Gastrocnemius medialis (tissue), 4 donors: ENCODE measurements at regions not wholly inside any gene's neighbourhood (a gene's known extent, or its start where the extent isn't known, plus 50 kb on each side); places are given as distances from the start of the nearest gene placed in this dataset.

Source experiments
- ATAC-seq, 2 donors: fragments of 150-250 bp; one replicate each; pipeline ENCODE4 v1.9.1; 2016
- DNase-seq, 2 donors: peaks; one replicate each; pipeline ENCODE4 v3.0.0-alpha.2; 2019
- H3K27ac ChIP-seq, 4 donors: fragments of 200-600 bp; sonication (generic); 1 replicate in 1 of 4; 2 replicates in 3 of 4; pipeline ENCODE4 v1.5.1; 2016 to 2018; ENCODE audit warnings: mild to moderate bottlenecking in 2 of 4, moderate library complexity in 1 of 4
- H3K27me3 ChIP-seq, 3 donors: fragments of 200-600 bp; sonication (generic) in 2 of 3; 1 replicate in 1 of 3; 2 replicates in 2 of 3; pipeline versions ENCODE4 v1.5.1 to v1.6.0; 2016 to 2019; ENCODE audit warnings: mild to moderate bottlenecking in 1 of 3, moderate library complexity in 1 of 3
- H3K36me3 ChIP-seq, 2 donors: fragments of 200-600 bp; sonication (generic) in 1 of 2; one replicate each; pipeline ENCODE4 v1.5.1; 2017 to 2018
- H3K4me1 ChIP-seq, 2 donors: fragments of 200-600 bp; sonication (generic) in 1 of 2; one replicate each; pipeline ENCODE4 v1.5.1; 2016 to 2017; ENCODE audit warnings: mild to moderate bottlenecking in 2 of 2
- H3K4me3 ChIP-seq, 4 donors: fragments of 200-600 bp; sonication (generic) in 3 of 4; 1 replicate in 1 of 4; 2 replicates in 3 of 4; pipeline ENCODE4 v1.5.1; 2016 to 2019; ENCODE audit warnings: mild to moderate bottlenecking in 2 of 4
- H3K9me3 ChIP-seq, 3 donors: fragments of 200-600 bp; sonication (generic) in 2 of 3; 1 replicate in 1 of 3; 2 replicates in 2 of 3; pipeline ENCODE4 v1.5.1; 2016 to 2019
- POLR2A ChIP-seq, 2 donors: fragments of 450-650 bp; IDR thresholded peaks; one replicate each; pipeline ENCODE4 v1.6.1; 2017; ENCODE audit warnings: antibody characterized with exemption in 2 of 2, mild to moderate bottlenecking in 2 of 2, moderate library complexity in 2 of 2
- in situ Hi-C, 4 donors: fragments of 200-750 bp; cut with MboI; loops; one replicate each; pipeline versions ENCODE4 v1.15.0 to v1.8.0; 2017; ENCODE audit warnings: low sequenced_read_pairs in 4 of 4
- intact Hi-C: fragments of 100-400 bp; cut with DNase I; formaldehyde crosslinking; loops from one replicate; pipeline ENCODE4 v1.15.1; 2023; ENCODE audit warnings: low total_unique reads
- TF ChIP-seq, protein P1 (sequence below), 5 experiments: fragments of 450-650 bp in 3 of 5; fragments of 200-600 bp in 2 of 5; sonication (generic) in 2 of 5; IDR thresholded peaks in 4 of 5; conservative IDR thresholded peaks in 1 of 5; 1 replicate in 4 of 5; 2 replicates in 1 of 5; pipeline ENCODE4 v1.5.1; 2016 to 2019; ENCODE audit warnings: antibody characterized with exemption in 5 of 5, mild to moderate bottlenecking in 3 of 5, moderate library complexity in 3 of 5

DNA sequence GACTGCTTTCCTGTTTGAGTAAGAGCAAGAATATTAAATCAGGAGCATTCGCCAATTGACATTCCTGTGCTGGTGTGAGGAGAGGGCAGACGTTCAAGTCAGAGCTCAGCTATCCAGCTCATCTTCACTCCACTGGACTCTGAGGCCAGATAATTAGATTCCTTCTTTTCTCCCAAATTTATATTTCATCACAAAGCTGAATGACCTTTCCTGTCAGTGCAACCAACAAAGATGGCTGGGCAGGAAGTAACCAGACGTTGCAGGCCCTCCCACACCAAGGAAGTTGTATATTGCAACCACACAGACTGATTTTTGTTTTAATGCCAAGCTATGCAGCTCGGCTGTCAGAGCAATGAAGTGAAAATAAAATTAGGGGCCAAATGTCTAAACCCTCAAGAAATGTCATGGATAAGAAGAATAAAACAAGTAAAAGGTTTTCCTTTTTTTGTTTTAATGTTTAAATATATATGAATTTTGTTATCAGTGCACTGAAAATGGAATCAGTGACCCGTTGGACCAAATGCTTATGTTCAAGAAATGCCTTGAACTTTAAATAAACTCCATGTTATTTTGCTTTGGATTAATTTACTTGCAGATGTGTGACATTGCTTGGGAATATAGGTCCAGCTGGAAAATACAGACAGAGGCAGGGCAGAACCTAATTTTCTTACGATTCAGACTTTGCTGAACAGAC lies 578.9 kb upstream of the FAT1 start:
- ATAC-seq (no peak), DNase-seq (no peak)
- Histone ChIP-seq H3K4me3 (no peak overlapping the region), H3K27ac (no peak overlapping the region), H3K36me3 (no peaks in the 10 kb centered on the region), H3K27me3 (no peaks in the 10 kb centered on the region), H3K9me3 (no peaks in the 10 kb centered on the region), H3K4me1 (no peaks in the 10 kb centered on the region)
- intact Hi-C loops (no loop called here), in situ Hi-C loops (no loop called here)
- TF ChIP-seq, protein P1, sequence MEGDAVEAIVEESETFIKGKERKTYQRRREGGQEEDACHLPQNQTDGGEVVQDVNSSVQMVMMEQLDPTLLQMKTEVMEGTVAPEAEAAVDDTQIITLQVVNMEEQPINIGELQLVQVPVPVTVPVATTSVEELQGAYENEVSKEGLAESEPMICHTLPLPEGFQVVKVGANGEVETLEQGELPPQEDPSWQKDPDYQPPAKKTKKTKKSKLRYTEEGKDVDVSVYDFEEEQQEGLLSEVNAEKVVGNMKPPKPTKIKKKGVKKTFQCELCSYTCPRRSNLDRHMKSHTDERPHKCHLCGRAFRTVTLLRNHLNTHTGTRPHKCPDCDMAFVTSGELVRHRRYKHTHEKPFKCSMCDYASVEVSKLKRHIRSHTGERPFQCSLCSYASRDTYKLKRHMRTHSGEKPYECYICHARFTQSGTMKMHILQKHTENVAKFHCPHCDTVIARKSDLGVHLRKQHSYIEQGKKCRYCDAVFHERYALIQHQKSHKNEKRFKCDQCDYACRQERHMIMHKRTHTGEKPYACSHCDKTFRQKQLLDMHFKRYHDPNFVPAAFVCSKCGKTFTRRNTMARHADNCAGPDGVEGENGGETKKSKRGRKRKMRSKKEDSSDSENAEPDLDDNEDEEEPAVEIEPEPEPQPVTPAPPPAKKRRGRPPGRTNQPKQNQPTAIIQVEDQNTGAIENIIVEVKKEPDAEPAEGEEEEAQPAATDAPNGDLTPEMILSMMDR (IDR thresholded peaks at IDR 0.05 in 4 of 5, conservative IDR thresholded peaks at IDR 0.05 in 1 of 5), result no peak
- no peak for TF ChIP-seq POLR2A (IDR thresholded peaks at IDR 0.05)

DNA sequence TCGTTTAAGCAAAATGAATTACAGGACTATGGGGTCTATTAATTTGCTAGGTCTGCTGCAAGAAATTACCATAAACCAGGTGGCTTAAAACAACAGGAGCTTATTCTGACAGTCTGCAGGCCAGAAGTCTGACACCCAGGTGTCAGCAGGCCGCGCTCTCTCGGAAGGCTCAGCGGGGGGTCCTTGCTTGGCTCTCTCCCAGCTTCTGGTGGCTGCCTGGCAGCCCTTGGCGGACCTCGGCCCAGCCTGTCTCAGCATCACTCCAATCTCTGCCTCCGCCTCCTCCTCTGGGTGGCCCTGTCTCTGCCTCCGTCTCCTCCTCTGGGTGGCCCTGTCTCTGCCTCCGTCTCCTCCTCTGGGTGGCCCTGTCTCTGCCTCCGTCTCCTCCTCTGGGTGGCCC lies 580.5 kb upstream of the FAT1 start:
- no peaks in the 10 kb centered on the region for H3K9me3 ChIP-seq
- no peaks in the 10 kb centered on the region for H3K27me3 ChIP-seq
- H3K4me1 ChIP-seq, result no peaks in the 10 kb centered on the region
- ATAC-seq (no peak), DNase-seq (no peak)
- no peak overlapping the region for H3K4me3 ChIP-seq
- no peaks in the 10 kb centered on the region for H3K36me3 ChIP-seq
- in situ Hi-C loops, result no loop called here
- TF ChIP-seq, protein P1 (IDR thresholded peaks at IDR 0.05 in 4 of 5, conservative IDR thresholded peaks at IDR 0.05 in 1 of 5), result no peak
- TF ChIP-seq POLR2A (IDR thresholded peaks at IDR 0.05), result no peak
- H3K27ac ChIP-seq, result no peak overlapping the region
- intact Hi-C loops, result no loop called here

DNA sequence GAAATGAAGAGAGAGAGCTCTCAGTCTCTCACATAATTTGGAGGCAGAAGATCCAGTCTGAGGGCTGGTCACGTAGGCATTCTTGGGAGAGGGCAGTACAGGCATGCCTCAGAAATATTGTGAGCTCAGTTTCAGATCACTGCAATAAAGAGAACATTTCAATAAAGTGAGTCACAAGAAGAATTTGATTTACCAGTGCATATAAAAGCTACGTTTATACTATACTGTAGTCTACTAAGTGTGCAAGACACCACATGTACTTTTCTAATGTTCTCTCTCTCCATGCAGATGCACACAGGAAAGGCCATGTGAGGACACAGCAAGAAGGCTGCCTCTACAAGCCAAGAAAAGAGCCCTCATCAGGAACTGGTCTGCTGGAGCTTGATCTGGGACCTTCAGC lies 583.5 kb upstream of the FAT1 start:
- ATAC-seq (no peak), DNase-seq (no peak)
- TF ChIP-seq POLR2A (IDR thresholded peaks at IDR 0.05), result no peak
- TF ChIP-seq, protein P1 (IDR thresholded peaks at IDR 0.05 in 4 of 5, conservative IDR thresholded peaks at IDR 0.05 in 1 of 5), result no peak
- in situ Hi-C loops, result no loop called here
- Histone ChIP-seq H3K36me3 (no peaks in the 10 kb centered on the region), H3K27ac (no peak overlapping the region), H3K27me3 (no peaks in the 10 kb centered on the region), H3K4me1 (no peaks in the 10 kb centered on the region), H3K9me3 (no peaks in the 10 kb centered on the region), H3K4me3 (no peak overlapping the region)
- intact Hi-C loops, result no loop called here

DNA sequence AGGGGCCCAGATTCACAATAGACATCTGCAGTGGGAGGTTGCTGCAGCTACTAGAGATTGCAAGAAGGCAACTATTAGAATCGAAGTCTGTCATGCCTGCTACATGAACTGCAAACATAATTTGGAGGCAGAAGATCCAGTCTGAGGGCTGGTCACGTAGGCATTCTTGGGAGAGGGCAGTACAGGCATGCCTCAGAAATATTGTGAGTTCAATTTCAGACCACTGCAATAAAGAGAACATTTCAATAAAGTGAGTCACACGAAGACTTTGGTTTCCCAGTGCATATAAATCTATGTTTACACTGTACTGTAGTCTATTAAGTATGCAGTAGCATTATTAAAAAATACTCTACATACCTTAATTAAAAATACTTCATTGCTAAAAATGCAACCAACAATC lies 585.8 kb upstream of the FAT1 start:
- Histone ChIP-seq H3K9me3 (no peaks in the 10 kb centered on the region), H3K36me3 (no peaks in the 10 kb centered on the region), H3K27me3 (no peaks in the 10 kb centered on the region), H3K27ac (no peak overlapping the region), H3K4me3 (no peak overlapping the region), H3K4me1 (no peaks in the 10 kb centered on the region)
- in situ Hi-C loops, result no loop called here
- DNase-seq (no peak), ATAC-seq (no peak)
- intact Hi-C loops, result no loop called here
- TF ChIP-seq, protein P1 (IDR thresholded peaks at IDR 0.05 in 4 of 5, conservative IDR thresholded peaks at IDR 0.05 in 1 of 5), result no peak
- TF ChIP-seq POLR2A (IDR thresholded peaks at IDR 0.05), result no peak

DNA sequence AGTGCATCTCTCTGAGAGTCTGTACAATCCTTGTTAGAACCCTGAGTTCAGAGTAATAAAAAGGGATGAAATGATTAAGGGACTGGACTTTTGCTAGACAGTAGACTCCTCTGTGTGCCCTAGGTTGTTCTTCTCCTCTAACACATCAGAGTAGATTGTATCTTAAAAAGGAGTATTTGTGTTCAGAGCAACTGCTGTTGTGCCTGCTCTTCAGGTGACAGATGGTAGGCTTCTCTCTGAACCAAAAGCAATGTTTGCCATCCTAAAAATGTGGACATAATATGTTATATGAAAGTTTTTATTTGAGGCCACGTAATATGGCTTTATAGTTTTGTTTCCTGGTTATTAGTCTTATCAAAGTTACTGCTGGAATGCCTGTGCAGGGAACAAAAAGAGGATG lies 588.6 kb upstream of the FAT1 start:
- Histone ChIP-seq H3K4me3 (no peak overlapping the region), H3K27ac (no peak overlapping the region), H3K27me3 (no peaks in the 10 kb centered on the region), H3K9me3 (no peaks in the 10 kb centered on the region), H3K36me3 (no peaks in the 10 kb centered on the region), H3K4me1 (no peaks in the 10 kb centered on the region)
- in situ Hi-C loops (no loop called here), intact Hi-C loops (no loop called here)
- DNase-seq (no peak), ATAC-seq (no peak)
- TF ChIP-seq, protein P1 (IDR thresholded peaks at IDR 0.05 in 4 of 5, conservative IDR thresholded peaks at IDR 0.05 in 1 of 5), result no peak
- no peak for TF ChIP-seq POLR2A (IDR thresholded peaks at IDR 0.05)
